Vagina (tissue), 2 donors: ENCODE measurements at regions not wholly inside any gene's neighbourhood (a gene's known extent, or its start where the extent isn't known, plus 50 kb on each side); places are given as distances from the start of the nearest gene placed in this dataset.

Experiments used
- POLR2A ChIP-seq, 2 donors: fragments of 450-650 bp; IDR thresholded peaks; one replicate each; pipeline ENCODE4 v1.6.1; 2017; ENCODE audit warnings: antibody characterized with exemption in 2 of 2, mild to moderate bottlenecking in 2 of 2, moderate library complexity in 2 of 2
- POLR2AphosphoS5 ChIP-seq, 2 donors: sonication (generic); formaldehyde crosslinking; IDR thresholded peaks; one replicate each; pipeline ENCODE4 v1.9.0; 2017; ENCODE audit warnings: antibody characterized with exemption in 2 of 2, mild to moderate bottlenecking in 2 of 2, low read depth in 1 of 2; ENCODE audit not compliant: insufficient read depth in 1 of 2
- TF ChIP-seq, protein P1 (sequence below), 3 experiments: fragments of 450-650 bp in 2 of 3; fragments of 200-600 bp in 1 of 3; sonication (generic) in 1 of 3; IDR thresholded peaks; one replicate each; pipeline ENCODE4 v1.5.1; 2017 to 2019; ENCODE audit warnings: antibody characterized with exemption in 3 of 3, mild to moderate bottlenecking in 2 of 3, moderate library complexity in 2 of 3

- TF ChIP-seq, protein P1, sequence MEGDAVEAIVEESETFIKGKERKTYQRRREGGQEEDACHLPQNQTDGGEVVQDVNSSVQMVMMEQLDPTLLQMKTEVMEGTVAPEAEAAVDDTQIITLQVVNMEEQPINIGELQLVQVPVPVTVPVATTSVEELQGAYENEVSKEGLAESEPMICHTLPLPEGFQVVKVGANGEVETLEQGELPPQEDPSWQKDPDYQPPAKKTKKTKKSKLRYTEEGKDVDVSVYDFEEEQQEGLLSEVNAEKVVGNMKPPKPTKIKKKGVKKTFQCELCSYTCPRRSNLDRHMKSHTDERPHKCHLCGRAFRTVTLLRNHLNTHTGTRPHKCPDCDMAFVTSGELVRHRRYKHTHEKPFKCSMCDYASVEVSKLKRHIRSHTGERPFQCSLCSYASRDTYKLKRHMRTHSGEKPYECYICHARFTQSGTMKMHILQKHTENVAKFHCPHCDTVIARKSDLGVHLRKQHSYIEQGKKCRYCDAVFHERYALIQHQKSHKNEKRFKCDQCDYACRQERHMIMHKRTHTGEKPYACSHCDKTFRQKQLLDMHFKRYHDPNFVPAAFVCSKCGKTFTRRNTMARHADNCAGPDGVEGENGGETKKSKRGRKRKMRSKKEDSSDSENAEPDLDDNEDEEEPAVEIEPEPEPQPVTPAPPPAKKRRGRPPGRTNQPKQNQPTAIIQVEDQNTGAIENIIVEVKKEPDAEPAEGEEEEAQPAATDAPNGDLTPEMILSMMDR (IDR thresholded peaks at IDR 0.05) = no peak
- TF ChIP-seq POLR2AphosphoS5 (IDR thresholded peaks at IDR 0.05; ENCODE audit: insufficient read depth in 1 of 2, low read depth in 1 of 2) = no peak
- no peak for TF ChIP-seq POLR2A (IDR thresholded peaks at IDR 0.05)
Observed at GRCh38 chr14:86646125-86646524, 1116.2 kb downstream of the FLRT2 start.
